HUES48 (cell line): ENCODE measurements at regions not wholly inside any gene's neighbourhood (a gene's known extent, or its start where the extent isn't known, plus 50 kb on each side); places are given as distances from the start of the nearest gene placed in this dataset.
"Not testable (repeated sequence)": the region's sequence is repeated elsewhere in the genome, so short reads cannot be mapped to it uniquely, and the experiment has no call there.

ENCODE experiments used
- H3K27ac ChIP-seq: one replicate; pipeline ENCODE4 v1.7.0; 2013; ENCODE audit warnings: low read depth, low read length, inconsistent platforms
- H3K27me3 ChIP-seq: 2 replicates; pipeline ENCODE4 v1.6.1; 2013; ENCODE audit warnings: mild to moderate bottlenecking, low read length; ENCODE audit not compliant: control insufficient read depth, insufficient read depth
- H3K36me3 ChIP-seq: 2 replicates; pipeline ENCODE4 v1.6.1; 2013; ENCODE audit warnings: low read length; ENCODE audit not compliant: control insufficient read depth, insufficient read depth
- H3K4me1 ChIP-seq: 2 replicates; pipeline ENCODE4 v1.6.1; 2013; ENCODE audit warnings: mild to moderate bottlenecking, low read length; ENCODE audit not compliant: control insufficient read depth, insufficient read depth
- H3K4me3 ChIP-seq: 2 replicates; pipeline ENCODE4 v1.5.1; 2013; ENCODE audit warnings: mild to moderate bottlenecking, low read depth, low read length
- H3K9ac ChIP-seq: 2 replicates; pipeline ENCODE4 v1.6.1; 2013; ENCODE audit warnings: mild to moderate bottlenecking, low read depth, low read length, moderate library complexity
- H3K9me3 ChIP-seq: 2 replicates; pipeline ENCODE4 v1.6.1; 2013; ENCODE audit warnings: low read length; ENCODE audit not compliant: control insufficient read depth, insufficient read depth

DNA sequence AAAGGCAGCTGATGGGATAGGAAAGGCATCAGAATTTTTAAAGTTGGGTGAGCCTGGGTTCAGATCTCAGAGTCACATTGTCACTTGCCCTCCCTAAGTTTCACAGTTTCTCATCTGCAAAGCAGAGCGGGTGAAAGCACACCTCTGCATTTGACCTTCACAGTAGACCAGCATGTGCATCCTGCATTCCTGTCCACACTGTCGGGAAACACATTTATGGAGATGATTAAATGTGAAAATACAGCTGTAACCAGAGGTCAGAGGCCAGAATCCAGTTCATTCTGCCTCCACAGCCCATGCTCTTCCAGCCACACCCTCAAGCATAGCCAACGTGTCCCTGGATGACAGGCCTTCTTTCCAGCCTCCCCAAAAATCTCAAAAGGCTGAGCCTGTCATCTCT lies 392.0 kb upstream of the MYT1L start:
- no peak overlapping the region for H3K27ac ChIP-seq
- no peaks in the 10 kb centered on the region for H3K27me3 ChIP-seq
- no peaks in the 10 kb centered on the region for H3K4me1 ChIP-seq
- H3K9ac ChIP-seq, result no peak overlapping the region
- no peak overlapping the region for H3K4me3 ChIP-seq
- H3K9me3 ChIP-seq, result no peaks in the 10 kb centered on the region
- H3K36me3 ChIP-seq, result no peaks in the 10 kb centered on the region

DNA sequence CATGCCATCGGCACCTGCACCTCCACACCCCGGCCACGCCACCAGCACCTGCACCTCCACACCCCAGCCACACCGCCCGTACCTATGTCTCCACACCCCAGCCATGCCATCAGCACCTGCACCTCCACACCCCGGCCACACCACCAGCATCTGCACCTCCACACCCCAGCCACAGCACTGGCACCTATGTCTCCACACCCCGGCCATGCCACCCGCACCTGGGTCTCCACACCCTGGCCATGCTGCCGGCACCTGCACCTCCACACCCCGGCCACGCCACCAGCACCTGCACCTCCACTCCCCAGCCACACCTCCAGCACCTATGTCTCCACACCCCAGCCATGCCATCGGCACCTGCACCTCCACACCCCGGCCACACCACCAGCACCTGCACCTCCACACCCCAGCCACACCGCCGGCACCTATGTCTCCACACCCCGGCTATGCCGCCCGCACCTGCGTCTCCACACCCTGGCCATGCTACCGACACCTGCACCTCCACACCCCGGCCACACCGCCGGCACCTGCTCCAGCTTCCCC lies 390.3 kb upstream of the MYT1L start:
- Histone ChIP-seq H3K4me1 (no peaks in the 10 kb centered on the region), H3K36me3 (no peaks in the 10 kb centered on the region), H3K4me3 (no peak overlapping the region), H3K9me3 (no peaks in the 10 kb centered on the region), H3K27me3 (no peaks in the 10 kb centered on the region), H3K27ac (no peak overlapping the region), H3K9ac (no peak overlapping the region)

DNA sequence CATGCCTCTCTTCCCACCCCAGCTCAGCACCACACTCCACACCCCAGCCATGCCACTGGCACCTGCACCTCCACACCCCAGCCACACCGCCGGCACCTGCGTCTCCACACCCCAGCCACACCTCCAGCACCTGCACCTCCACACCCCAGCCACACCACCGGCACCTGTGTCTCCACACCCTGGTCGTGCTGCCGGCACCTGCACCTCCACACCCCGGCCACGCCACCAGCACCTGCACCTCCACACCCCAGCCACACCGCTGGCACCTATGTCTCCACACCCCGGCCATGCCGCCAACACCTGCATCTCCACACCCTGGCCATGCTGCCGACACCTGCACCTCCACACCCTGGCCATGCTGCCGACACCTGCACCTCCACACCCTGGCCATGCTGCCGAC lies 389.7 kb upstream of the MYT1L start:
- H3K27ac ChIP-seq, H3K36me3 ChIP-seq, H3K4me1 ChIP-seq, H3K9me3 ChIP-seq, H3K9ac ChIP-seq, H3K4me3 ChIP-seq, H3K27me3 ChIP-seq: not testable (repeated sequence)

DNA sequence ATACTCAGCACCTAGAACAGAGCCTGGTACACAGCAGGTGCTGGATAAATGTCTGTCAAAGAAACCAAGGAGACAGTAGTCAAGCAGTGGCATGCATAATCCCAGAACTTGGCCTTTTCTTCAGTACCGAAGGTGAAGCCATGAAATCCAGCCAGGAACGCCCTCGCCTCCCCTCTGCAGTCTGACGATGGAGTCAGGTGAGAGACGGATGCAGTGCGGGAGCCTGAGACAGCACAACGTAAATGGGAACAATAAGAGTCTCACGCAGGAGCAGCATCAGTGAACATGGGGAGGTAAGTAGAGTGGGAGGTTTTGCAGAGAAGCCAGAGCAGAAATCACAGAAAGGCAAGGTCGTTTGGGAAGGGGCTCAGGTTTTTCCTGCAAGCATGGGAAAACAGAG lies 389.3 kb upstream of the MYT1L start:
- no peaks in the 10 kb centered on the region for H3K36me3 ChIP-seq
- H3K9ac ChIP-seq, result no peak overlapping the region
- no peaks in the 10 kb centered on the region for H3K27me3 ChIP-seq
- H3K4me1 ChIP-seq, result no peaks in the 10 kb centered on the region
- no peak overlapping the region for H3K4me3 ChIP-seq
- H3K9me3 ChIP-seq, result no peaks in the 10 kb centered on the region
- H3K27ac ChIP-seq, result no peak overlapping the region

DNA sequence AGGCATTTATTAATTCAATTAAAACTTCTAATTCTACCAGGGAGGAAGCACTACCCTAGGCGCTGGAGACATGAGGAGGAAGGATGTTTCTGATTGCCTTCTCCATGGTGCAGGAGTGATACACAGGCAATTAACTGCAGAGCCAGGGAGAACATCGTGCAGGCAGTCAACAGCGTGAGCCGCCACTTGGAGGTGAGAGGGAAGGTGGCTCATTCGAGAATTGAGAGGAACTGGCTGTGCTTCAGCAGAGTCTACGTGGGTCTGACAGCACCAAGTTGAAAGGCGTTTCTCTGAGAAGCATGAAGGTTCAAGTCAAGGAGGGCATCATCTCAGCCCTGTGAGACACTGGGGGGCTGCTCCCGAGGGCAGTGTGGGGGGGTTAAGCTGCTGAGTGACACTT lies 388.7 kb upstream of the MYT1L start:
- Histone ChIP-seq H3K27ac (no peak overlapping the region), H3K27me3 (no peaks in the 10 kb centered on the region), H3K4me3 (no peak overlapping the region), H3K36me3 (no peaks in the 10 kb centered on the region), H3K9ac (no peak overlapping the region), H3K4me1 (no peaks in the 10 kb centered on the region), H3K9me3 (no peaks in the 10 kb centered on the region)

DNA sequence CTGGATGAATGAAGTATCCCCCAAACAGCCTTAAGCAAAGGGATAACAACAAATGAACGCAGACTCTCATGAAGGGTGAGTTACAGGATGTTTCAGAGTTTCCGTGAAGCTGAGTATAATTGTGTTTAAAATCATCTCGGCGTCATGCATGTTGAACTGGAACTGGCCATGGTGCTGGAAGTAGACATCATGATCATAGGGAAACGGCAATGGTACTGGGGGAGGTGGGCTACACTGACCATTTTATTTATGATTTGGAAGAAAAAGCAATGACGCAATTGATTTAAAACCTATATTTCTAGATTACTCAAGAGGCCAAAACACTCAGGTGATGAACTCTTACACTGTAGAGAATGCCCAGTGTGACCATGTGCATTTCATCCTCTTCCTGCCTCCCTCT lies 387.9 kb upstream of the MYT1L start:
- Histone ChIP-seq H3K4me1 (no peaks in the 10 kb centered on the region), H3K4me3 (no peak overlapping the region), H3K9me3 (no peaks in the 10 kb centered on the region), H3K27ac (no peak overlapping the region), H3K27me3 (no peaks in the 10 kb centered on the region), H3K9ac (no peak overlapping the region), H3K36me3 (no peaks in the 10 kb centered on the region)

DNA sequence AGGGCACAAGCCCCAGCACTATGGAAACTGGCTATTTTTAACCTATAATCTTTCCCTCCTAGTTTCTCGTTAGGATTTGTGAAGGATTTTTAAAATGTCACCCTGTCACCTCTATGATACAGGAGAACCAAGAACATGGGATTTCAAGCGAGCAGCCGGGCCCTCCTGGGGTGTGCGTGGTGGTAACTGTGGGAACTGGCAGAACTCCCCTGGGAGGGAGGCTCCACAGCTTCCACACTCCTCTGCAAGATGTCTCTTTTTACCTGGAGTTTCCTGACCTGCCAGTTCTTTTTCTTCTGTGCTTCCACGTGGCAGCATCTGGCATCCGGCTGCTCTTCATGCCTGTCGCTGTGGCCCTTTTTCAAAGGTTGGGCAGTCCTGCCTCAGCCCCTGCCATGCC lies 386.3 kb upstream of the MYT1L start:
- no peaks in the 10 kb centered on the region for H3K36me3 ChIP-seq
- H3K9ac ChIP-seq, result no peak overlapping the region
- H3K4me1 ChIP-seq, result no peaks in the 10 kb centered on the region
- H3K27ac ChIP-seq, result no peak overlapping the region
- no peaks in the 10 kb centered on the region for H3K9me3 ChIP-seq
- H3K4me3 ChIP-seq, result no peak overlapping the region
- H3K27me3 ChIP-seq, result no peaks in the 10 kb centered on the region

DNA sequence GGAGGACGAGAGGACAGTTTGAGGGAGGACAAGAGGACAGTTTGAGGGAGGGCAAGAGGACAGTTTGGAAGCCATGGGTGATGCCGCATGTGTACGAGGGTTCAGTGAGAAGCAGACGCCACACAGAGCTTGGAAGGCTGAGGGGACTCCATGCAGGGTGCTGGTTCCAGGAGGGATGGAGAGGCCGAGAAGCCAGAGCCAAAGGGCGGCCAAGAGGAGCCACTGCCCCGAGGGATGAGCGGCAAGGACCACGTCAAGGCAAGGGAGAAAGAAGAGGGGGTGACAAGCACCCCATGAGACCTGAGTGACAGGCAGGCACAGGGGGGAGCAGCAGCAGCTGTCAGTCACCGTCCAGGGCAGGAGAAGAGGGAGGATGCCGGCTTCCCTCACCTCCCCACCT lies 385.7 kb upstream of the MYT1L start:
- H3K4me3 ChIP-seq, result no peak overlapping the region
- no peaks in the 10 kb centered on the region for H3K9me3 ChIP-seq
- no peaks in the 10 kb centered on the region for H3K27me3 ChIP-seq

DNA sequence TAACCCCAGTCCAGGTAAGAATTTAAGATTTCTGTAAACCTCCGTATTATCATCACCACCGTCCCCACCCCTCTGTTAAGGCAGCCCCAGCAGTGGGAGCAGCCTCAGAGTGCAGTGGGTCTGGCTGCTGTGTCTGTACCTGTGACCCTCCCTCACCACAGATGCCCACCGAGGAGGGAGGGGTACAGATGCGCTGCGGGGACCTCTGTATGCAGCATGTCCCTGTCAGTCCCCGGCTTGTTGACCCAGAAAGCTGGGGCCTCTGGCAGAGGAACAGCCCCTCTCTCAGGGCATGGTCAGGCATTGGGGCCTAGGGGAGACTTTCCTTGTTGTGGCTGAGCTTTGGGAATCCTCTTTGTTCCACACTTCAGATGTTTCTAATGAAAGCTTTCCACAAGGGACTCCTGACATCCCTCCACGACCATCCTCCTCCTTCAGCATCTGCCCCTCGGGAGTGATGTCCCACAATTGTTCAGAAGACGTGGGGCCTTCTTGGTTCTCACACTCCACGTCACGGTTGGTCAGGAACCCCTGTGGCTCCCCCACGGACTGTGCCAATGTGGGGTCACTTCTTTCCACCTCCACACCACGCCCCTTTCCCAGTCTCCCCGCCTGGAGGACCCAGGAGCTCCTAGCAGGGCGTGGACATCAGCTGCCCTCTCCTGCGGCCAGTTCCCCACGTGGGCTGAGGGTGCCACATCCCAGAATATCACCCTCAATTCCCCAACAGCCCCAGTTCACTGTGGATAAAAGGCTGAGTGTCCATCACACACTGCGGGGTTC lies 384.2 kb upstream of the MYT1L start:
- Histone ChIP-seq H3K4me1 (no peaks in the 10 kb centered on the region), H3K9me3 (no peaks in the 10 kb centered on the region), H3K36me3 (no peaks in the 10 kb centered on the region), H3K27me3 (no peaks in the 10 kb centered on the region), H3K4me3 (no peak overlapping the region), H3K27ac (no peak overlapping the region), H3K9ac (no peak overlapping the region)

More for the DNA sequence above, 385.7 kb upstream of the MYT1L start:
- H3K9ac ChIP-seq, result no peak overlapping the region
- H3K4me1 ChIP-seq, result no peaks in the 10 kb centered on the region
- no peak overlapping the region for H3K27ac ChIP-seq
- no peaks in the 10 kb centered on the region for H3K36me3 ChIP-seq

DNA sequence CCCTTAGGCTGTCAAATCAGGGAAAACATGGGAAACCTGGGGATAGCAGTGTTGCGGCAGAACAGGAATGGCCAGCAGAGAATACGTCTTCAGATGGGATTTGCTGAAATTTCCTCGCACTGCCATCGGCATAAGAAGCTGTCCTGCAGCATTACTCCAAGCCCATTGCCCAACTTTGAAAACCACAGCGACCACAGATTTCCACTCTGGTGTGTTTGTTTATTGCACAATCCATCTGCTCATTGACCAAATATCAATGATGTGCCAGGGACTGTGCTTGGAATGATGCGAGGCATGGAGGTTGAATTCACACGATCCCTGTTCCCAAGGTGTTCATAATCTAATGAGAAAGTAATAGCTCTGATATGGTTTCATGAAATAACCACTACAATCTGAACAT lies 383.3 kb upstream of the MYT1L start:
- Histone ChIP-seq H3K27ac (no peak overlapping the region), H3K9ac (no peak overlapping the region), H3K36me3 (no peaks in the 10 kb centered on the region), H3K4me1 (no peaks in the 10 kb centered on the region), H3K27me3 (no peaks in the 10 kb centered on the region), H3K9me3 (no peaks in the 10 kb centered on the region), H3K4me3 (no peak overlapping the region)

DNA sequence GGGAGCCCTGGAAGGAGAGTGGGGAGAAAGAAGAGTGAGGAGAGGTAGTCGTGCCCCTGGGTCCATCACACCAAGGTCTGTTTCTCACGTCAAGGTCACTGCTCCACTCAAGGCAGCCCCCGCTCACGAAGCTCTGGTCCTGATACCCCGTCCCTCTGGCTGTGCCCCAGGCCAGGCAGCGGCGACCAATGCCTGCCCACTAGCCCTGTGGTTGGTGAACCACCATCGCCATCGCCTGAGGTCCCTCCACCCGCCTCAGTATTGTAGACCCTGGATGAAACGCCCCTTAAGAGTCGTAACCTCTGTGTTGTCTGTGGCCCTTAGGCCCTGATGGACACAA lies 378.3 kb upstream of the MYT1L start:
- no peaks in the 10 kb centered on the region for H3K9me3 ChIP-seq
- H3K4me1 ChIP-seq, result peaks cover 12% of the 10 kb centered on the region; the same call in 1 of the 2 replicates
- no peak overlapping the region for H3K27ac ChIP-seq
- no peak overlapping the region for H3K4me3 ChIP-seq
- no peaks in the 10 kb centered on the region for H3K36me3 ChIP-seq
- H3K9ac ChIP-seq, result no peak overlapping the region
- H3K27me3 ChIP-seq, result no peaks in the 10 kb centered on the region
